MM.1S (cell line): ENCODE measurements at regions not wholly inside any gene's neighbourhood (a gene's known extent, or its start where the extent isn't known, plus 50 kb on each side); places are given as distances from the start of the nearest gene placed in this dataset.

Source experiments
- CTCF ChIP-seq: fragments of 300-600 bp; sonication (generic); IDR thresholded peaks from 2 replicates; pipeline ENCODE4 v1.5.1; 2016; ENCODE audit warnings: antibody characterized with exemption, low read length, mixed read lengths
- EZH2 ChIP-seq: fragments of 300-600 bp; sonication (generic); optimal IDR thresholded peaks from 2 replicates; pipeline ENCODE3; 2017; ENCODE audit warnings: low read depth, mild to moderate bottlenecking, antibody characterized with exemption, low read length, mixed read lengths
- EZH2phosphoT487 ChIP-seq: fragments of 300-600 bp; sonication (generic); IDR thresholded peaks from 2 replicates; pipeline ENCODE4 v1.6.1; 2018; ENCODE audit warnings: antibody characterized with exemption, low read length

GRCh38 chr9:74073897-74074296 is 423.2 kb upstream of the RORB start:
- no peak for TF ChIP-seq CTCF
- TF ChIP-seq EZH2 = no peak
- TF ChIP-seq EZH2phosphoT487 = no peak
